HG03521 (cell line): ENCODE measurements at regions not wholly inside any gene's neighbourhood (a gene's known extent, or its start where the extent isn't known, plus 50 kb on each side); places are given as distances from the start of the nearest gene placed in this dataset.

Source experiments
- ATAC-seq: cut with Tn5 transposase; IDR thresholded peaks from one replicate; pipeline ENCODE4 v1.9.1; 2021; ENCODE audit warnings: mild to moderate bottlenecking, moderate library complexity; ENCODE audit not compliant: unreplicated experiment

DNA sequence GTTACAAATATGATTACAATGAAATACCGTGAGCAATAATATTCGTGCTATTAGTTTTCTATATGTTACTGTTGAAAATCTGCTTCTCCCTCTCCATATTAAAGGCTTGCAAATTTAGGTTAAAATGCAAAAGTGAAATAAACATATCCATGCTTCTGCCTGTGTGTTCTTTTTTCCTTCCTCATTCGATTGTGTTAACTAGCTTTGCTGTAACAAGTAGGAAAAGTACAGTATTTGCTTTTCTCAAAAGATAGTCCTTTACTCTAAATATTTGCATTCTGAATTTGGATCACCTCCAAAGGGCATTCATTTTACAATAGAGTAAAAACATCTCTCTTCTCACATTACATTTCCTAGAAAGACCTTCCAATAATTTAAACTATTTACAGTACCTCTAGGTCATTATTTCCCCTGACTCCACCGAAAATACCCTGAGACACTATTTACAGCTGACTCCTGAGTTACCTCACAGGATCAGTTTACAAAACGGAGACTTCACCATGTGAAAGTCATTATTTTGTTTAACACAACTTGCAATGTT lies 835.0 kb upstream of the FANCL start:
- no peak for ATAC-seq

GRCh38 chr2:59074071-59074470 lies 832.9 kb upstream of the FANCL start:
- no peak for ATAC-seq

GRCh38 chr2:59073286-59073685 lies 832.2 kb upstream of the FANCL start:
- no peak for ATAC-seq

DNA sequence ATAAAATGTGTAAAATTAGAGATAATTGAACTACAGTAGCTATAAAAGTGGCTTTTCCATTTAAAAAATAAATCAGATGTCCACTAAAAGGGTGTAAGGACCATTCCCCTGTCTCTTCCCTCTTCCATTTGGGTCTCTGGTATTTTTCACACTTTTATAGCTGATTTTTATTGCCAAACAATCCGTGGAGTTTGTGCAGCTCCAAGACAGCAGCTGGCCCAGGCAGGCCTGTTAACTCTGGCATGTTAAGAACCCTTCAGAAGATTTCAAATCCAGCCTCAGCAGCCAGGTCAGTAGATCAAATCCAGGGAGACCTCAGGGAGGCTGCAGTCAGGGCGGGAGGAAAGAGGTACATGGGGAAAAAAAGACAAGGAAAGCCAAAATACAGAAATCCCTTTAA lies 827.1 kb upstream of the FANCL start:
- ATAC-seq = no peak

DNA sequence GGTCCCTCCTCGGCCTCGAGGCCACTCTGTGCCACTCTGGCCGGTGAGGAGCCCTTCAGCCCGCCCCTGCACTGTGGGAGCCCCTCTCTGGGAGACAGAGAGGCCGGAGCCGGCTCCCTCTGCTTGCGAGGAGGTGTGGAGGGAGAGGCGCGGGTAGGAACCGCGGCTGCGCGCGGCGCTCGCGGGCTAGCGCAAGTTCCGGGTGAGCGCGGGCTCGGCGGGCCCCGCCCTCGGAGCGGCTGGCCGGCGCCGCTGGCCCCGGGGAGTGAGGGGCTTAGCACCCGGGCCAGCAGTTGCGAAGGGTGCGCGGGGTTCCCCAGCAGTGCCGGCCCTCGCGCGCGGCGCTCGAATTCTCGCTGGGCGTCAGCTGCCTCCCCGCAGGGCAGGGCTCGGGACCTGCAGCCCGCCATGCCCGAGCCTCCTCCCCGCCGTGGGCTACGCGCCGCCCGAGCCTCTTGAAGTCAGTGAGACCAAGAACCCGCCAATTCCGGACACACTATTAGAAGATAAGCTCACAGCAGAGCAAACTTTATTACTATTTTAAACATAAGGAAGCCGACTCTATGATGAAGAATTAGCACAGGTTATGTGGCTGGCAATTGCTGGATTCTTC lies 825.8 kb upstream of the FANCL start:
- no peak for ATAC-seq

DNA sequence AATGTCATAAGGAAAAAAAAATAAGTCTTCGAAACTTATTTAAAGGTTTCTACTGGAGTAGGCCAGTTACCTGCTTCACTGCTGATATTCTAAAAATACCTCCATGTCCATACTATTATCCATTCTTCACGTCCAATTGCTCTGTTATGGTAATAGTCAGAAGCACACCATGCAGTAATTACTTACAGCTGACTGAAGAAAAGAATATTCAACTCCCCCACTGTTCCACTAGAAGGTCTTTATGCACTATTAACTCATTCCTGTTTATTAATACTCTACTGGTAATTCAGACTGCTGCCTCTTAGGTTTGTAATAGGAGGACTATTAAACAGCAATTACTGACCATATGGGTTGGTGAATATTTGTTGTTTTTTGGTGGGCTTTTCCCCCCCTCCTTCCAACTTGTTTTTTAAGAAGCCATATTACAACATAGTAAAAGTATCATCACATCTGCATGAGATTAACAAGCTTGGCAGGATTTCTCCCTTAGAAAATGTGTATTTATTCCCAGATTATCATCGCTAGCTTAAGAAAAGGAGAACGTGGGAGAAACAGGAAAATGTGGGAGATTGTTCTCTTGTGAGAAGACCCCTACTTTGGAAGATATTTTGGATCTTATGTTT lies 806.4 kb upstream of the FANCL start:
- no peak for ATAC-seq

- ATAC-seq = no peak
Measured at GRCh38 chr2:59046401-59047372, 805.6 kb upstream of the FANCL start.

DNA sequence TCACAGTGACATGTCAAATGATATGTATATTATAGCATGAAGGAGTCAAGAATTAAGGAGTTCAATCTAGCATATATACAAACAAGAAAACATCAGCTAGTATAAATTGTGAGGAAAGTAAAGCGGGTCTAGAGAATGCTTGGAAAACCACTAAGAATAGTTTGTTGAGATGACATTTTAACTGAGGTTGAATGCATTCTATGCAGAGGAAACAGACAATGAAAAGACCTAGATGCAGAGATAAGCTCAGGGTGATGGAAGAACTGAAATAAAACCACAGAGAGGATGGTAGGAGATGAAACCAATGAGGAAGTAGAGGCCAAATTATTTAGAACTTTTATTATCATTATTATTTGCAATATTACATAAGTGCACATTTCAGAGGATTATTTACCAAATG lies 803.6 kb upstream of the FANCL start:
- no peak for ATAC-seq

DNA sequence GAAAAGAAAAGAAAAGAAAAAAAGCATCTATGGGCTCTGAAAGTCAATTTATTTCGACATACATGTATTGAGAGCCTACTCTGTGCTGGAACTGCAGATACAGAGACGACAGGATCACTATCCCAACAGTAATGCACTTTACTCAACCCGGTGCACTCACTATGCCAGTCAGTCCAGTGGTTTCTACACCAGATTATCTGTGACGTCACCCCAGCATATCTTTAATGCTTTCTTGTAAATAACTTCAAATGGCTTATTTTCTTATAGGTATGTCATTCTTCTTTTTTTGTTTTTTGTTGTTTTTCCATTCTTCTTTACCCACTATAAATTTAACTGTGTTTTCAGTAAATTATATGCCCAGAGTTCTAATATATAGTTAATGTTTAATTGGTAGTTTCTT lies 800.0 kb upstream of the FANCL start:
- no peak for ATAC-seq

- no peak for ATAC-seq
Measured at GRCh38 chr2:59034837-59035236, 793.7 kb upstream of the FANCL start.

DNA sequence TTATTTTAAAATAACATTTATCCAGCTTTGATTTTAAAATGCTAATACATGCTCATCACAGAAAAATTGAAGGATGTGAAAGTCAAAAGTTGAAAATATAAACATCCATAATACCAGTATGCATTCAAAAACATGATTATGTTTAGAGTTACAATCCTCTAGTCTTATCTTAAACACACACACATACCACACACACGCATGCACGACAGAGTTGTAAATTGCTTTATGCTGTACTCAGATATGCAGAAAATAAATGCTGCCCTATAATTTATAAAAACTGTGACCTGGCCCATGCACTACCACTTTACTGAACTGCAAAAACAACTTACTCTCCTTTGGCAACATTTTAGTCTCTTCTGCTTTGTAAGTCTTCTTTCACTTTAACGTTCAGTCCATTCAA lies 793.0 kb upstream of the FANCL start:
- ATAC-seq = no peak

- ATAC-seq = no peak
Measured at GRCh38 chr2:59033661-59034060, 792.5 kb upstream of the FANCL start.

- no peak for ATAC-seq
Measured at GRCh38 chr2:59032499-59032898, 791.4 kb upstream of the FANCL start.

GRCh38 chr2:59029058-59029457 lies 787.9 kb upstream of the FANCL start:
- no peak for ATAC-seq

DNA sequence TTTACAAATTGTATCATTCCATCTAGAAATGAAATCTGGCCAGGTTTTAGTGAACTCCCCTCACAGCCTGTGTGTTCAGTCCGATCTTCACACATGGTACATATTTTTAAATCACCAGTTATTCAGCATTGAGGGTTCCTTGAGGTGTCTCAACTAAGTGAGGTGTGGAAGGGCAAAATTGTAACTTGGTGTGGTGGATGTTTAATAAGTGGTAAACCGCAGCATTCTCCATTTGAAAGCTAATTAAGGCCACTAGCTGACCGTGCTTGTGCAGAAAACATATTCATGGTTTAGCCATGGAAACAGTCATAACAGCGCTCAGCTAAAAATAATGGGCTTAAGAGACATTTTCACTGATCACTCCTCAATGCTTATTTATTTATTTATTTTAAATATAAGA lies 786.2 kb upstream of the FANCL start:
- no peak for ATAC-seq

DNA sequence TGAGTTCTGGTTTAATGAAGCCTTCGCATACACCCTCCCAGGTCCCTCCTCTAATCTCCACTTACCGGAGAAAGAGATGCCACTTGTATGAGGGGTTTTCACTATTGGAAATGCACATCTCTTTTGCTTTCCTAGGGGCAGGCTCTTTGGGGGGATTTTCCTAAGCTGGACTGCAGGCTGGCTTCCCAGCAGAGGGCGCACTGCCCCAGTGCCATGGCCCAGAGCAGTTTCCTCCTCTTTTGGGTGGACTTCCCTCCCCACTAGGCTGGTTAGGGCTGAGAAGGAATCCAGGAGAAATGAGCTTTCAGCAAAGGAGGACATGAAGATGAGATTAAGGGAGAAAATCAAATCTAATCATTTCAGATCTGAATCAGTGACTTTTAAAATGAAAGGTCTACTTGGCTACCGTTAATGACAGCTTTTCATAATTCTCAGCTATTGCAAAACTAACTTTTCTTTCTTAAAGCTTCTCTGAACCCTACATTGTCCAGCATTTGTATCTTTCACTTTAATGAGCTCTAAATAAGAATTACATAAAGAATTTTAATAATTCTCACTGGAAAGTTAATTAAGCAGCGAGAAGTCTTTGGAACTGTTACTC lies 784.1 kb upstream of the FANCL start:
- no peak for ATAC-seq

GRCh38 chr2:59021786-59022185 lies 780.7 kb upstream of the FANCL start:
- ATAC-seq = no peak

DNA sequence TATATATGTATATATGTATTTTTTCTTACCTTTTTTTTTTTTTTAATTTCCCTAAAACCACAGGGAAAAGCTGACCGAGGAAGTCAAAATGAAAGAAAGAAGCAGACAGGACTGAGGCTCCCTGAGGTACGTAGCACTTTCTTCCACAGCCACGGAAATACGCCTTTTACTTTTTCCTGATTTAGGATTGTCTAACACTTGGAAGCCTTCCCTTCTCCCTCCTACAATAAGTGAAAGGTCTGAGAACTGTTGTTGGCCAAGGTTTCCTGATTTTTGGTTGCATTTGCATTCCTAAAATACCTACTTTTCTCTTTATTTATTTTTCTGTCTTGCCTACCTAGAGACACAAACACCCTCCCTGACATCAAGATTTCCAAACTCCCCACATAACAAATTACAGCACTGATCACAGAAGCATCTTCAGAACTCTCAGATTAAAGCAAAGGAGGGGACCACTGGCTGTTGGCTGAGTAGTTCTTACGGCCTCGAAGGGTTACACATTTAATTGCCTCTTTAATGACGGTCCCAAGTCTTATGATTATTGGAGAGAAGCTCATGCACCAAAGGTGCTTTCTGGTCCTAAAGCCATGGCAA lies 778.5 kb upstream of the FANCL start:
- no peak for ATAC-seq

- no peak for ATAC-seq
Measured at GRCh38 chr2:59018737-59019136, 777.6 kb upstream of the FANCL start.

DNA sequence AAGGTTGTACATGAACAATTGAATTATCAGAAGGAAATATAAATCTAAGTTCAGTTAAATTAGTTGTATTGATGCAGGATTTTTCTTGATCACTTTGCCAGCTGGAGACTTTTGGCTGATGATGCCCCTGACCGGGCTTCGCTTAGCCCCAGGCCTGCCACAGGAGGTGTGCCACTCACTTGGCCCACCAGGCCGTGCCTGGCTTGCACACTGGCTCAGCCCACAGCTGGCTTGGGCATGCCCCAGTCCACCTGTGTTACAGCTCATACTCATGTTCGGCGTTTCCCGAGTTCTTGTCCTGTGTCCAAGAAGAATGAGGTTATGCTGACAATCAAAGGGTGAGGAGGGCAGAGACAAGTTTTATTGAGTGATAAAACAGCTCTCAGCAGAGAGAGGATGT lies 773.9 kb upstream of the FANCL start:
- no peak for ATAC-seq

GRCh38 chr2:59012971-59013370 lies 771.8 kb upstream of the FANCL start:
- ATAC-seq = no peak
